HL-60/S4 treated with retinoic acid at 250 ng/mL for 4 days and 3 days (cell line): ENCODE measurements at regions not wholly inside any gene's neighbourhood (a gene's known extent, or its start where the extent isn't known, plus 50 kb on each side); places are given as distances from the start of the nearest gene placed in this dataset.
"Not testable (repeated sequence)": the region's sequence is repeated elsewhere in the genome, so short reads cannot be mapped to it uniquely, and the experiment has no call there.

Source experiments
- in situ Hi-C: fragments of 300-500 bp; cut with MboI; formaldehyde crosslinking; loops from 2 replicates; pipeline ENCODE4 v1.7.0; 2022; ENCODE audit warnings: low sequenced_read_pairs

GRCh38 chr11:69943066-69943465 lies 123.8 kb upstream of the FGF3 start:
- in situ Hi-C loops = no loop called here

- in situ Hi-C loops = no loop called here
Measured at GRCh38 chr11:69943506-69943905, 124.3 kb upstream of the FGF3 start.

- in situ Hi-C loops = no loop called here
Measured at GRCh38 chr11:69944146-69944795, 125.1 kb upstream of the FGF3 start.

- in situ Hi-C loops = no loop called here
Measured at GRCh38 chr11:69945157-69945556, 125.9 kb upstream of the FGF3 start.

- in situ Hi-C loops = no loop called here
Measured at GRCh38 chr11:69947059-69947792, 128.0 kb upstream of the FGF3 start.

- in situ Hi-C loops = no loop called here
Measured at GRCh38 chr11:69947793-69948255, 128.6 kb upstream of the FGF3 start.

GRCh38 chr11:69948256-69949141 lies 129.3 kb upstream of the FGF3 start:
- in situ Hi-C loops = no loop called here

- in situ Hi-C loops = no loop called here
Measured at GRCh38 chr11:69949327-69949726, 128.8 kb upstream of the ANO1 start.

- in situ Hi-C loops = no loop called here
Measured at GRCh38 chr11:69950120-69950519, 128.0 kb upstream of the ANO1 start.

GRCh38 chr11:69950621-69951020 lies 127.5 kb upstream of the ANO1 start:
- in situ Hi-C loops = no loop called here

GRCh38 chr11:69951821-69952220 lies 126.3 kb upstream of the ANO1 start:
- in situ Hi-C loops = no loop called here

- in situ Hi-C loops = not testable (repeated sequence)
Measured at GRCh38 chr11:69952229-69952975, 125.7 kb upstream of the ANO1 start.

- in situ Hi-C loops = no loop called here
Measured at GRCh38 chr11:69953356-69953755, 124.8 kb upstream of the ANO1 start.

GRCh38 chr11:69954756-69955155 lies 123.4 kb upstream of the ANO1 start:
- in situ Hi-C loops = no loop called here

GRCh38 chr11:69956669-69957190 lies 121.4 kb upstream of the ANO1 start:
- in situ Hi-C loops = no loop called here

- in situ Hi-C loops = no loop called here
Measured at GRCh38 chr11:69957849-69958248, 120.3 kb upstream of the ANO1 start.

GRCh38 chr11:69958308-69958707 lies 119.8 kb upstream of the ANO1 start:
- in situ Hi-C loops = no loop called here

- in situ Hi-C loops = no loop called here
Measured at GRCh38 chr11:69959461-69959860, 118.7 kb upstream of the ANO1 start.

GRCh38 chr11:69961738-69962137 lies 116.4 kb upstream of the ANO1 start:
- in situ Hi-C loops = no loop called here

GRCh38 chr11:69962152-69962551 lies 116.0 kb upstream of the ANO1 start:
- in situ Hi-C loops = no loop called here
